NCI-H2196 (cell line): ENCODE measurements at regions not wholly inside any gene's neighbourhood (a gene's known extent, or its start where the extent isn't known, plus 50 kb on each side); places are given as distances from the start of the nearest gene placed in this dataset.

Experiments used
- DNase-seq: peaks from one replicate; lab custom pipeline; 2025; ENCODE audit not compliant: unreplicated experiment; lab: John Stamatoyannopoulos, UW

GRCh38 chr2:52258038-52258437 is 1226.1 kb upstream of the NRXN1 start:
- no peak for DNase-seq

DNA sequence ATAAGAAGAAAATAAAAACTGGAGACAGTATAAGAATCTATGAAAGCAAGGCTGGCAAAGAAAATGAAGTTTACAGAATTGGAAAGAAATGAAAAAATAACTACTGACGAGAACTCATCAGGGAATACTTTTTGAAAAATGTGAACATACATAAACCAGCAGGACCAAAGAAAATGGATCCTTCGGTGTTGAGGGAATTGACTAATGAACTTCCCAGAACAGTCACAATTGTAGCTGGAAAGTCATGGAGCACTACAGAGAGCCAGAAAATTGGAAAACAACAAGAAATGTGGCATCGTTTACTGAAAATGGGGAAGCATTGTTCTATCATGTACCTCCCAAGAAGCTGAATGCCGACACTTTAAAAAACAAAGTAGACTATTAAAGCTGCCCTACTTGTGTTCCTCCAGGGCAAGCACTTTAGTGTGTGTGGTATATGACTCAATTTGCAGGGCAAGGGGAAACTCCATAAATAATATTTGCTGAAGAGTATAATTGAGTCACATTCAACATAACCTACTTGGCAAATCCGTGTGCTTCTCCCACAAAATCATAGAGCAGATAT is 1221.6 kb upstream of the NRXN1 start:
- DNase-seq = no peak

DNA sequence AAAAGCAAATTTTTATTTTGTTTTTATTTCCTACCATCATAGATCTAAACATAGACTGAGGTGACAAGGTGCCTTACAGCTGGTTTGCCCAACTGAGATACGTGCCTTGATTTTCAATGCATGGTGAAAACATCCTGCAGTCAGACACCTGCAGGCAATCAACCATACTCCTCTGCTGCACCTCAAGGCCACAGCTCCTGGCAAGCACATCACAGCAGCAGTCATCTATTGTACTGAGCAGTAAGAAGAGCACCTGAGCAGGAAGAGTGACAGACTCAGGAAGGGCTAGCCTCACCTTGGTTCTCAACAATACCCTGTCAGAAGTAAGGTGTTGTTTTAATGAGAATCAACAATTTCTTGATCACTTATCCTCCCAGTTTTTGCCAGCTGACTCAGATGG is 1206.8 kb upstream of the NRXN1 start:
- no peak for DNase-seq

- no peak for DNase-seq
Observed at GRCh38 chr2:52222128-52222527, 1190.2 kb upstream of the NRXN1 start.

DNA sequence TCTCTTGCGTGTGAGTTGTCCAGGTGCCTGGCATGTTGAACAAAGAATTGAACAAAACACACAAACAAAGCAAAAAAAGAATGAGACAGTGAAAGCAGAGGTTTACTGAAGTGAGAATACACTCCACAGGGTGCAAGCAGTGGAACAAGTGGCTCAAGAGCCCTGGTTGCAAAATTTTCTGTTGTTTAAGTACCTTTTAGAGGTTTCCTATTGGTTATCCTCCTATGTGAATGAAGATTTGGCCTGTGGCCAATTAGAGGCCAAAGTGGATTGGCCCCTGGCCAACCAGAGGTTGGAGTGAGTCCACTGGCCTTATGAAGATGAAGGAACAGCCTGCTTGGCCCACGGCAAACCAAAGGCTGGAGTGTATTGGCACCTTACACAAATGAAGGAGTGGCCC is 1188.5 kb upstream of the NRXN1 start:
- peak; percentile 37 for DNase-seq

DNA sequence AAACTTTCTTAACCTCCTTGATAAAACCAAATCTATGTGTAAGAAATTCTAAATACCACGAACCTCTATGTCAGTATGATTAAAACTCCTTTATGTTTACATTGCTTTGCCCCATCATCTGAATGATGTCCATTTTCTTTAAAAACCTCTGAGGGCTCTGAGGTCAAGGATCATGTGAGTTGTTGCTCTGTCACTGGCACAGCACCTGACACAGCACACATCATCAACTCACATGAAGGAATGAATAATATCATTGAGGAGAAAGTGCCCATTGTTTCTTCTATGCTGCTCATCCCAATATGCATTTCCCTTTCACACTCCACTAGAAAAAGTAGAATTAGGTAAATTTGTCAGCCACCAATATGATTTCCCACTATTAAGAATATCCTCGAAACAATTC is 1178.7 kb upstream of the NRXN1 start:
- DNase-seq = no peak

- no peak for DNase-seq
Observed at GRCh38 chr2:52210161-52210560, 1178.2 kb upstream of the NRXN1 start.

GRCh38 chr2:52194342-52194741 is 1162.4 kb upstream of the NRXN1 start:
- no peak for DNase-seq

DNA sequence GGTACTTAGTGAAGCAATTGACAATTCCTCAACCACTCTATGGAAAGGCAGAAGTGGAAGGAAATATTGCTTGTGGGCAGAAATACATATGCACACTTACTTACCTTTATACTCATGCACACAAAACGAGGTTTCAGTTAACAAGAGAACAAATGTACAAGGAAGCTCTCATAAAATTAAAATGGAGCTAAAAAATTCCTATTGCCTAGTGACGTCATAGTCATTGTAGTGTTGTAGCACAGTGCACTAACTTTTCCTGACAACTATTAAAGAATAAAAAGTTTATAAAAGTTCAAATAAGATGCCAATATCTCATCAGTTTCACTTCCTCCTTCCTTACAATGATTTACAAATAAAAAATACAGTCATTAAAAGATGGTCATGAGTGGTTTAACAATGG is 1161.9 kb upstream of the NRXN1 start:
- DNase-seq = no peak

- no peak for DNase-seq
Observed at GRCh38 chr2:52192656-52193055, 1160.7 kb upstream of the NRXN1 start.

GRCh38 chr2:52181080-52181479 is 1149.1 kb upstream of the NRXN1 start:
- DNase-seq = no peak

DNA sequence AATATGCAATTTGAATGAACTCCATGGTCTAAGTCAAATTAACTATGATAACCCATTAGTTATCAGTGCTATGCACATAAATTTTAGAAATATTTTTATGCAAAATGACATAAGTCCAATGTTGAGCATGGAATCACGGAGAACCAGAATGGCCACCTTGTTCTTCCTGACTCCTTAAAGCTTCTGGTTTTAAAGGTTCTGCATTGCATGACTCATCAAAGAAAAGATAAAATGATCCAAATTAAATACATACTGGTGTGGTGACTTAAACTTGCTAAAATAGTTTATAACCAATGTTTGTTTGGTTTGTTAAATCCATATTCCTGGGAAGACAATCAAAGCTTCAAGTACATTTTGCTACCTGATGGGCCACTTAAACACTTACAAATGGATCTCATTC is 1146.9 kb upstream of the NRXN1 start:
- DNase-seq = no peak

GRCh38 chr2:52145005-52145404 is 1113.1 kb upstream of the NRXN1 start:
- DNase-seq = no peak

DNA sequence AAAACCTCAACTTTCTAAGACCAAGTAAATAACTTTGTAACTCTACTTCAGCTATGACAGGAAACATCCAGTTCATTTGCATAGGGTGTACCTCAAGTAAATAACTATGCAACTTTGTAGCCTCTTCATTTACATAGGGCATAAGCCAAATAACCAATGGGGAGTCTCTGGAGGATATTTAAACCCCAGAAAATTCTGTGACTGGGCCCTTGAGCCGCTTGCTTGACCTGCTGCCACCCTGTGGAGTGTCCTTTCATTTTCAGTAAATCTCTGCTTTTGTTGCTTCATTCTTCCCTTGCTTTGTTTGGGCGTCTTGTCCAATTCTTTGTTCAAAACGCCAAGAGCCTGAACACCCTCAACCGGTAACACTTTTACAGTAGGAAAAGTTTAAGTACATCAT is 1112.7 kb upstream of the NRXN1 start:
- no peak for DNase-seq

DNA sequence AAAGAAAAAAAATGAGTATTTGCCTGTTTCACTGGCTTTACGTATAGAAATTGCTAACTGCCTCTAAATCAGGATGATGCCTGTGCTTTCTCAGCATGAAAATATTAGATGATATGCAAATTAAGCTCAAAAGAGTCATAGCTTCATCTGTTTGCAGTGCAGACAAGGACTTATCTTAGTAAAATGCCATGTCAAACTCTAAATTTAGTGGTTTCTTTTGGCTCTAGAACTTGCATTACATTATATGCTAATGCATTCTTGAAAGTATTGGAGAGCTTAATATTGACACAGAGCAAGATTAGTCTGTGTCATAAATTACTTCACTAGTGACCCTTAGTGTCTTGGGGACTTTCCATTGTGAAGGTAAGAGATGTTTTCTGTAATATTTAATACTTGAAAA is 1109.1 kb upstream of the NRXN1 start:
- DNase-seq = no peak

DNA sequence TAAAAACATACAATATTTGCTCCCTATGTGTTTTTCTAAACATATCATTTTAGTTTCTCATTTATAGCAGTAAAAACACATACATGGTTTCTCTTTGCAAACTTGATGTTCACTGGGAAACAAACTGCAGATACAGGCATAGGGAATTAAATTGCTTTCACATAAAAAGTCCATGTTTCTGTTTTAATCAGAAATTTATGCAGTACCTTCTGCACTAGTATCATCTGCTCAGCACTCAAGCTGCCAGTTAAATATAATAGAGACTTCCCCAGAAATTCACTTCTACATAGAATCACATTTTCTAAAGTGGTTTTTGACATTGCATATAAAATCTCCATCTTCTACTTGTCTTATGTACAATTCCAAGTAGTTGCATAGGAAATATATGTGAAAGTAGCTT is 1107.3 kb upstream of the NRXN1 start:
- DNase-seq = no peak

GRCh38 chr2:52135235-52135634 is 1103.3 kb upstream of the NRXN1 start:
- DNase-seq = no peak

GRCh38 chr2:52128081-52128480 is 1096.1 kb upstream of the NRXN1 start:
- no peak for DNase-seq

- no peak for DNase-seq
Observed at GRCh38 chr2:52127527-52127926, 1095.6 kb upstream of the NRXN1 start.

DNA sequence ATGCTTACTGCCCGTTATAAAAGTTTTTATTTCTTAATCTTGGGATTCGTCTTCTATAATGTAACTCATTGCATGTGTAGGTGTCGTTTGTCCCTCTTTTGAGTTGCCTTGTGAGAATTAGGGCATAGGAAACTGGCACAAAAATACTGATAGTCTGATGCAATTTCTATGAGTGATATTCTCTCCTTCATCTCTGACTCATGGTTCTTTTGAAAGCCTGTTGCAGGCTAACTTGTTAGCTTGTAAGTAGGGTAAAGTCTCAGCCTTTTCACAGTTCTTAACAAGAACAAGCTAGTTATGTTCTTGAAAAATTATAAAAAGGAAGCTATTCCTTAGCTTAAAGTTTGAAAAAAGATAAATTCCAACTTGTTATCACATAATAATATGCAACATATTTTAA is 1085.4 kb upstream of the NRXN1 start:
- DNase-seq = no peak

- DNase-seq = no peak
Observed at GRCh38 chr2:52115750-52116149, 1083.8 kb upstream of the NRXN1 start.

DNA sequence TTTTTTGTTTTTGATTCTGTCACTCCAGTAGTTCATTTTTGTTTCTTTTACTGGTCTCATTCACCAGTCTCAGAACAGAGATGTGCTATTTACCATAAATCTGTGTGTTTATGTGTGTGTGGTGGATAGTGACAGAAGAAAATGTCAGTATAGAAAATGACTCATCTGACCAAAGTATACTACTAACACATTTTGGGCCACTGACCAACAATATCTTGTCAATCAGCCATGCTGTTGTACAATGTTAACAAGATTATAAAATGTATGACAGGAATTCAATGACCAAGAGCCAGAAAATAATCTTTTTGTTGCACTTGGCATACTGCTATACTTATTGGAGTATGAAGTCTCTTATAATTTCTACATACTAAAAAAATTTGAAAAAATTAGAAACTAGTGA is 1081.4 kb upstream of the NRXN1 start:
- no peak for DNase-seq

DNA sequence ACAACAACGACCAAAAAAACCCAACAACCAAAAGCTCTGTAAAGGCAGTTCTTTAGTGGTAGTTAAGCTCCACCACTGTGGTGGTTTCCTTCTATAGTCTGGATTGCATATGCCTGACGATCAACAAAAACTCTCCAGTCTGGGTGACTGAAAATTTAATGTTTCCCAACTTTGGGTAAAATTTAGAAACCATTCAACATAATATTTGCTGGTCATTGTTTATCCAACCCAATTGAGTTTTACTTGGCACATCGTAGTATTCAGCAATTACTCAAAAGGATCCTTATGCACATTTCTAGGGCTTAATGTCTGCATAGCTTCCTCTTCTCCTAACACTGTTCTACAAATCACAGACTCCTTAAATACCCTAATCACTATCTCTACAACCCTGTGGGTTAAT is 1080.2 kb upstream of the NRXN1 start:
- no peak for DNase-seq

GRCh38 chr2:52107124-52107523 is 1075.2 kb upstream of the NRXN1 start:
- no peak for DNase-seq
